Panc1 (cell line): ENCODE measurements at regions not wholly inside any gene's neighbourhood (a gene's known extent, or its start where the extent isn't known, plus 50 kb on each side); places are given as distances from the start of the nearest gene placed in this dataset.

ENCODE experiments used
- ATAC-seq: fragments of 200-7000 bp; cut with Tn5 transposase; 2 replicates; pipeline ENCODE4 v1.9.1; 2020; ENCODE audit warnings: mild to moderate bottlenecking, moderate library complexity
- BruUV-seq: library from RNA; stranded (reverse); fragments of 400-500 nt; replicated peaks from 2 replicates; lab custom pipeline; 2021; lab: Mats Ljungman, UMichigan
- CTCF ChIA-PET: fragments of 300-600 bp; sonication (Branson Sonifier 250); formaldehyde crosslinking; loops from one replicate; lab custom pipeline; 2022; ENCODE audit warnings: antibody characterized with exemption; lab: Charles Lee
- POLR2A ChIA-PET: fragments of 300-600 bp; sonication (Branson Sonifier 250); formaldehyde crosslinking; loops from one replicate; lab custom pipeline; 2022; ENCODE audit warnings: antibody characterized with exemption; lab: Charles Lee
- DNase-seq: peaks from one replicate; pipeline ENCODE4 v3.0.0-alpha.2; 2010; ENCODE audit warnings: low read depth, low spot score
- H3K27ac ChIP-seq: 2 replicates; pipeline ENCODE4 v1.5.1; 2011; ENCODE audit warnings: mild to moderate bottlenecking, low read length, inconsistent platforms
- H3K27me3 ChIP-seq: fragments of 200-500 bp; sonication (Bioruptor generic); 2 replicates; pipeline ENCODE4 v1.6.0; 2014; ENCODE audit warnings: low read length, inconsistent platforms; ENCODE audit not compliant: control insufficient read depth, insufficient read depth
- H3K36me3 ChIP-seq: fragments of 200-500 bp; sonication (Bioruptor generic); 2 replicates; pipeline ENCODE4 v1.5.1; 2014; ENCODE audit warnings: inconsistent platforms, mild to moderate bottlenecking, low read length, moderate library complexity; ENCODE audit not compliant: control insufficient read depth, insufficient read depth
- H3K4me1 ChIP-seq: 2 replicates; pipeline ENCODE4 v1.5.1; 2011; ENCODE audit warnings: inconsistent platforms, mild to moderate bottlenecking, low read length, moderate library complexity; ENCODE audit not compliant: control insufficient read depth, insufficient read depth
- H3K4me3 ChIP-seq, 2 experiments: 2 replicates each; pipeline ENCODE4 v1.5.1; 2011 to 2012; ENCODE audit warnings: low read depth in 2 of 2, low read length in 2 of 2, mild to moderate bottlenecking in 2 of 2, inconsistent platforms in 1 of 2, moderate library complexity in 1 of 2
- H3K9me3 ChIP-seq: fragments of 200-500 bp; sonication (Bioruptor generic); 2 replicates; pipeline ENCODE4 v1.5.1; 2014; ENCODE audit warnings: low read depth, mild to moderate bottlenecking, inconsistent platforms, low read length, moderate library complexity; ENCODE audit not compliant: control insufficient read depth, insufficient read depth
- POLR2AphosphoS5 ChIP-seq: IDR thresholded peaks from 2 replicates; pipeline ENCODE4 v1.6.1; 2012; ENCODE audit warnings: mild to moderate bottlenecking, low read depth, low read length, moderate library complexity
- SIN3A ChIP-seq: IDR thresholded peaks from 2 replicates; pipeline ENCODE4 v1.6.1; 2012; ENCODE audit warnings: low read depth, mild to moderate bottlenecking, low read length, moderate library complexity, borderline replicate concordance; ENCODE audit not compliant: insufficient read depth
- TCF7L2 ChIP-seq: IDR thresholded peaks from 2 replicates; pipeline ENCODE4 v1.6.1; 2011; ENCODE audit warnings: mild to moderate bottlenecking, low read depth, low read length, inconsistent platforms
- in situ Hi-C: cut with HindIII; loops from 2 replicates; pipeline ENCODE4 v1.10.0; 2016; ENCODE audit warnings: low sequenced_read_pairs, low pct_unique_long_range_greater_than_20kb
- intact Hi-C: fragments of 100-400 bp; cut with micrococcal nuclease; formaldehyde crosslinking; loops from one replicate; pipeline ENCODE4 v1.10.0; 2022; ENCODE audit not compliant: unreplicated experiment
- TF ChIP-seq, protein P1 (sequence below): fragments of 450-650 bp; IDR thresholded peaks from 2 replicates; pipeline ENCODE4 v1.5.1; 2017; ENCODE audit warnings: mild to moderate bottlenecking
- TF ChIP-seq, protein P2 (sequence below), 2 experiments: IDR thresholded peaks; 2 replicates each; pipeline ENCODE4 v1.6.1; 2011 to 2012; ENCODE audit warnings: low read depth in 2 of 2, control low read depth in 1 of 2, low read length in 1 of 2, mild to moderate bottlenecking in 1 of 2, moderate library complexity in 1 of 2; ENCODE audit not compliant: insufficient read depth in 1 of 2

DNA sequence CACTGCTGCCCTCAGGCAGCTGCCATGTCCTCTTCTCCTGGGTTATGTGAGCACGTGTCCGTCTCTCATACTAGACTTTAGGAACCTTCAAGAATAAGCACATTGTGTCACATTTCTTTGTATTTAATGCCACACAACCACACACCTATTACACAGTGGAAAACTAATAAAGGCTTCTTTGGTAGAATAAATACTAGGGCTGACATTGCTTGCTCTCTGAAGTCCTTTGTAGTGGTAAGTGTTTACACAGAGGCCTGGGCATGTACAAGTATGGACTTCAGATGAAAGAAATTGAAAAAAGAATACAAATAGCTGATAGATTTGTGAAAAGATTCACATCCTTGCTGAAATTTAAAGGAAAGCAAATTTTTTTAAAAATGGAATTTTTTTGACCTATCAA, 188.1 kb upstream of the CCL2 start:
- Histone ChIP-seq H3K4me1 (no peaks in the 10 kb centered on the region), H3K4me3 (no peak overlapping the region), H3K9me3 (no peaks in the 10 kb centered on the region), H3K27me3 (no peaks in the 10 kb centered on the region), H3K27ac (no peak overlapping the region), H3K36me3 (no peaks in the 10 kb centered on the region)
- no peak for DNase-seq
- no TSS peak for BruUV-seq
- ATAC-seq: no peak
- in situ Hi-C loops: no loop called here
- CTCF ChIA-PET: no interaction called here
- POLR2A ChIA-PET: no interaction called here
- no peak for TF ChIP-seq TCF7L2
- TF ChIP-seq, protein P1, sequence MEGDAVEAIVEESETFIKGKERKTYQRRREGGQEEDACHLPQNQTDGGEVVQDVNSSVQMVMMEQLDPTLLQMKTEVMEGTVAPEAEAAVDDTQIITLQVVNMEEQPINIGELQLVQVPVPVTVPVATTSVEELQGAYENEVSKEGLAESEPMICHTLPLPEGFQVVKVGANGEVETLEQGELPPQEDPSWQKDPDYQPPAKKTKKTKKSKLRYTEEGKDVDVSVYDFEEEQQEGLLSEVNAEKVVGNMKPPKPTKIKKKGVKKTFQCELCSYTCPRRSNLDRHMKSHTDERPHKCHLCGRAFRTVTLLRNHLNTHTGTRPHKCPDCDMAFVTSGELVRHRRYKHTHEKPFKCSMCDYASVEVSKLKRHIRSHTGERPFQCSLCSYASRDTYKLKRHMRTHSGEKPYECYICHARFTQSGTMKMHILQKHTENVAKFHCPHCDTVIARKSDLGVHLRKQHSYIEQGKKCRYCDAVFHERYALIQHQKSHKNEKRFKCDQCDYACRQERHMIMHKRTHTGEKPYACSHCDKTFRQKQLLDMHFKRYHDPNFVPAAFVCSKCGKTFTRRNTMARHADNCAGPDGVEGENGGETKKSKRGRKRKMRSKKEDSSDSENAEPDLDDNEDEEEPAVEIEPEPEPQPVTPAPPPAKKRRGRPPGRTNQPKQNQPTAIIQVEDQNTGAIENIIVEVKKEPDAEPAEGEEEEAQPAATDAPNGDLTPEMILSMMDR: no peak
- TF ChIP-seq, protein P2, sequence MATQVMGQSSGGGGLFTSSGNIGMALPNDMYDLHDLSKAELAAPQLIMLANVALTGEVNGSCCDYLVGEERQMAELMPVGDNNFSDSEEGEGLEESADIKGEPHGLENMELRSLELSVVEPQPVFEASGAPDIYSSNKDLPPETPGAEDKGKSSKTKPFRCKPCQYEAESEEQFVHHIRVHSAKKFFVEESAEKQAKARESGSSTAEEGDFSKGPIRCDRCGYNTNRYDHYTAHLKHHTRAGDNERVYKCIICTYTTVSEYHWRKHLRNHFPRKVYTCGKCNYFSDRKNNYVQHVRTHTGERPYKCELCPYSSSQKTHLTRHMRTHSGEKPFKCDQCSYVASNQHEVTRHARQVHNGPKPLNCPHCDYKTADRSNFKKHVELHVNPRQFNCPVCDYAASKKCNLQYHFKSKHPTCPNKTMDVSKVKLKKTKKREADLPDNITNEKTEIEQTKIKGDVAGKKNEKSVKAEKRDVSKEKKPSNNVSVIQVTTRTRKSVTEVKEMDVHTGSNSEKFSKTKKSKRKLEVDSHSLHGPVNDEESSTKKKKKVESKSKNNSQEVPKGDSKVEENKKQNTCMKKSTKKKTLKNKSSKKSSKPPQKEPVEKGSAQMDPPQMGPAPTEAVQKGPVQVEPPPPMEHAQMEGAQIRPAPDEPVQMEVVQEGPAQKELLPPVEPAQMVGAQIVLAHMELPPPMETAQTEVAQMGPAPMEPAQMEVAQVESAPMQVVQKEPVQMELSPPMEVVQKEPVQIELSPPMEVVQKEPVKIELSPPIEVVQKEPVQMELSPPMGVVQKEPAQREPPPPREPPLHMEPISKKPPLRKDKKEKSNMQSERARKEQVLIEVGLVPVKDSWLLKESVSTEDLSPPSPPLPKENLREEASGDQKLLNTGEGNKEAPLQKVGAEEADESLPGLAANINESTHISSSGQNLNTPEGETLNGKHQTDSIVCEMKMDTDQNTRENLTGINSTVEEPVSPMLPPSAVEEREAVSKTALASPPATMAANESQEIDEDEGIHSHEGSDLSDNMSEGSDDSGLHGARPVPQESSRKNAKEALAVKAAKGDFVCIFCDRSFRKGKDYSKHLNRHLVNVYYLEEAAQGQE (IDR thresholded peaks at IDR 0.05; ENCODE audit: insufficient read depth in 1 of 2, low read depth in 2 of 2, low read length in 1 of 2): no peak
- intact Hi-C loops: no loop called here

DNA sequence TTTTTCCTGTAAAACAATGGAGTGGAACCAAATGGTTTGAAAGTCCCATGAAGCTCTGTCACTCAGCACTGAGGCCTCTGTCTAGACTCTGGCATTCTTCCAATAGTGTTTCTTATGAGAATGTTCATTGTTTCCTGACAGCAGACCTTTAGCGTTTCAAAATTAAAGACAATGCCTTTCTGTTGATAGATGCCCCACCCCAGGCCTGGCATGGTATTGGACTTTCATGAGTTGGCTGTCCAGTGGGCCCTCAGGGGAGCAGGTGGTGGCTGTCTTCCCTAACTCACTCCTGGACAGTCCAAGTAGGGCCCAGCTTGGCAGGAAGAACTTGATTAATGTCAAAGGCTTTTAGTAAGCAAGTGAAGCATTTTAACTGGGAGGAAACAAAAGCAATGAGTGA, 186.5 kb upstream of the CCL2 start:
- ATAC-seq (no peak), DNase-seq (no peak)
- CTCF ChIA-PET: no interaction called here
- no TSS peak for BruUV-seq
- H3K27ac ChIP-seq: no peak overlapping the region
- no peak overlapping the region for H3K4me3 ChIP-seq
- H3K9me3 ChIP-seq: no peaks in the 10 kb centered on the region
- POLR2A ChIA-PET: no interaction called here
- intact Hi-C loops (no loop called here), in situ Hi-C loops (no loop called here)
- H3K27me3 ChIP-seq: no peaks in the 10 kb centered on the region
- H3K36me3 ChIP-seq: no peaks in the 10 kb centered on the region
- TF ChIP-seq SIN3A: no peak
- TF ChIP-seq TCF7L2: no peak
- TF ChIP-seq POLR2AphosphoS5: no peak
- TF ChIP-seq, protein P1: no peak
- TF ChIP-seq, protein P2 (IDR thresholded peaks at IDR 0.05; ENCODE audit: insufficient read depth in 1 of 2, low read depth in 2 of 2, low read length in 1 of 2): no peak
- no peaks in the 10 kb centered on the region for H3K4me1 ChIP-seq
